ENCODE measurements at regions not wholly inside any gene's neighbourhood (a gene's known extent, or its start where the extent isn't known, plus 50 kb on each side); places are given as distances from the start of the nearest gene placed in this dataset.

- H2AFZ ChIP-seq (ENCODE audit: low read length), result no peak overlapping the region
- TF ChIP-seq CTCF (conservative IDR thresholded peaks at IDR 0.05; ENCODE audit: low read length) (no peak), EZH2phosphoT487 (IDR thresholded peaks at IDR 0.05; ENCODE audit: borderline replicate concordance) (no peak)
Observed at GRCh38 chr4:147101678-147102077, 156.0 kb upstream of the TTC29 start.

GRCh38 chr4:147102596-147102995 is 156.9 kb upstream of the TTC29 start:
- Histone ChIP-seq H4K20me1 (ENCODE audit: insufficient read depth, low read length, poor library complexity, severe bottlenecking) (no peaks in the 10 kb centered on the region), H3F3A (ENCODE audit: low read depth) (no peaks in the 10 kb centered on the region), H3K9me2 (replicated peaks; ENCODE audit: low read depth, low read length) (no peaks in the 10 kb centered on the region), H3K27me3 (ENCODE audit: insufficient read depth, low read length, poor library complexity, severe bottlenecking) (no peaks in the 10 kb centered on the region), H3K9me3 (ENCODE audit: insufficient read depth, low read depth, low read length) (no peaks in the 10 kb centered on the region), H3K9ac (ENCODE audit: low read depth, low read length, poor library complexity, severe bottlenecking) (no peak overlapping the region), H3K4me3 (ENCODE audit: low read length, poor library complexity, severe bottlenecking) (no peak overlapping the region), H3K4me2 (ENCODE audit: low read depth, low read length, poor library complexity, severe bottlenecking) (no peak overlapping the region), H2AFZ (ENCODE audit: low read length) (no peak overlapping the region), H3K36me3 (ENCODE audit: insufficient read depth, low read length) (no peaks in the 10 kb centered on the region), H3K4me1 (ENCODE audit: insufficient read depth, low read length, poor library complexity, severe bottlenecking) (no peaks in the 10 kb centered on the region), H3K79me2 (ENCODE audit: insufficient read depth, low read length) (no peaks in the 10 kb centered on the region)
- TF ChIP-seq EZH2phosphoT487 (IDR thresholded peaks at IDR 0.05; ENCODE audit: borderline replicate concordance), result no peak
- TF ChIP-seq CTCF (conservative IDR thresholded peaks at IDR 0.05; ENCODE audit: low read length), result no peak

More at GRCh38 chr4:147101678-147102077, 156.0 kb upstream of the TTC29 start:
- H3K9ac ChIP-seq (ENCODE audit: low read depth, low read length, poor library complexity, severe bottlenecking), result no peak overlapping the region
- no peaks in the 10 kb centered on the region for H3K4me1 ChIP-seq (ENCODE audit: insufficient read depth, low read length, poor library complexity, severe bottlenecking)
- H3K36me3 ChIP-seq (ENCODE audit: insufficient read depth, low read length), result no peaks in the 10 kb centered on the region
- H3K9me3 ChIP-seq (ENCODE audit: insufficient read depth, low read depth, low read length), result no peaks in the 10 kb centered on the region
- H3K9me2 ChIP-seq (replicated peaks; ENCODE audit: low read depth, low read length), result no peaks in the 10 kb centered on the region
- H3F3A ChIP-seq (ENCODE audit: low read depth), result no peaks in the 10 kb centered on the region
- no peak overlapping the region for H3K4me3 ChIP-seq (ENCODE audit: low read length, poor library complexity, severe bottlenecking)
- no peaks in the 10 kb centered on the region for H4K20me1 ChIP-seq (ENCODE audit: insufficient read depth, low read length, poor library complexity, severe bottlenecking)
- no peaks in the 10 kb centered on the region for H3K27me3 ChIP-seq (ENCODE audit: insufficient read depth, low read length, poor library complexity, severe bottlenecking)
- no peak overlapping the region for H3K4me2 ChIP-seq (ENCODE audit: low read depth, low read length, poor library complexity, severe bottlenecking)
- H3K79me2 ChIP-seq (ENCODE audit: insufficient read depth, low read length), result no peaks in the 10 kb centered on the region

- no peak overlapping the region for H2AFZ ChIP-seq (ENCODE audit: low read length)
- no peaks in the 10 kb centered on the region for H3K27me3 ChIP-seq (ENCODE audit: insufficient read depth, low read length, poor library complexity, severe bottlenecking)
- no peaks in the 10 kb centered on the region for H3F3A ChIP-seq (ENCODE audit: low read depth)
- TF ChIP-seq CTCF (conservative IDR thresholded peaks at IDR 0.05; ENCODE audit: low read length), result no peak
- no peaks in the 10 kb centered on the region for H3K36me3 ChIP-seq (ENCODE audit: insufficient read depth, low read length)
- H3K4me1 ChIP-seq (ENCODE audit: insufficient read depth, low read length, poor library complexity, severe bottlenecking), result no peaks in the 10 kb centered on the region
- no peaks in the 10 kb centered on the region for H4K20me1 ChIP-seq (ENCODE audit: insufficient read depth, low read length, poor library complexity, severe bottlenecking)
- no peak overlapping the region for H3K9ac ChIP-seq (ENCODE audit: low read depth, low read length, poor library complexity, severe bottlenecking)
- H3K4me2 ChIP-seq (ENCODE audit: low read depth, low read length, poor library complexity, severe bottlenecking), result no peak overlapping the region
- H3K4me3 ChIP-seq (ENCODE audit: low read length, poor library complexity, severe bottlenecking), result no peak overlapping the region
- H3K9me3 ChIP-seq (ENCODE audit: insufficient read depth, low read depth, low read length), result no peaks in the 10 kb centered on the region
- no peaks in the 10 kb centered on the region for H3K79me2 ChIP-seq (ENCODE audit: insufficient read depth, low read length)
- H3K9me2 ChIP-seq (replicated peaks; ENCODE audit: low read depth, low read length), result no peaks in the 10 kb centered on the region
Observed at GRCh38 chr4:147103403-147103946, 157.8 kb upstream of the TTC29 start.

All from Loucy (cell line).